HepG2 (cell line): ENCODE measurements at regions not wholly inside any gene's neighbourhood (a gene's known extent, or its start where the extent isn't known, plus 50 kb on each side); places are given as distances from the start of the nearest gene placed in this dataset.

ENCODE experiments used
- ATAC-seq: fragments of 200-7000 bp; cut with Tn5 transposase; 3 replicates; pipeline ENCODE4 v1.9.1; 2020; ENCODE audit warnings: mild to moderate bottlenecking, moderate library complexity
- BruUV-seq: library from RNA; stranded (reverse); fragments of 400-500 nt; replicated peaks from 2 replicates; lab custom pipeline; 2021; lab: Mats Ljungman, UMichigan
- CTCF ChIA-PET: fragments of 300-600 bp; formaldehyde crosslinking; extraction: SDS; loops from one replicate; lab custom pipeline; 2021; ENCODE audit warnings: low total read pairs, inconsistent platforms, low intra/inter-chr PET ratio; lab: Yijun Ruan, JAX
- POLR2A ChIA-PET: fragments of 350-600 bp; sonication (Branson Sonifier 250); formaldehyde crosslinking; loops from one replicate; lab custom pipeline; 2020; ENCODE audit warnings: antibody characterized with exemption, inconsistent platforms; lab: Yijun Ruan, JAX
- DNase-seq: peaks from one replicate; pipeline ENCODE4 v3.0.0-alpha.2; 2015; ENCODE audit warnings: low spot score
- FAIRE-seq: peaks from 3 replicates; lab custom pipeline; 2011; peaks lifted over from hg19 to GRCh38; lab: Jason Lieb, UNC
- H2AFZ ChIP-seq: one replicate; pipeline ENCODE4 v1.6.1; 2011; ENCODE audit warnings: low read length, inconsistent platforms
- H3K27ac ChIP-seq: fragments of 300-600 bp; 3 replicates; pipeline ENCODE4 v1.8.0; 2011; ENCODE audit warnings: mixed run types, mild to moderate bottlenecking, mixed read lengths, low read length, inconsistent platforms; ENCODE audit not compliant: insufficient read depth; ENCODE audit errors: extremely low read length
- H3K27me3 ChIP-seq, 2 experiments: fragments of 200-600 bp in 1 of 2; 2 replicates in 1 of 2; 3 replicates in 1 of 2; pipeline versions ENCODE4 v1.6.0 to v1.8.0; 2011; ENCODE audit warnings: low read length in 2 of 2, mild to moderate bottlenecking in 2 of 2, moderate library complexity in 2 of 2, inconsistent platforms in 1 of 2; ENCODE audit not compliant: insufficient read depth in 2 of 2, control insufficient read depth in 1 of 2
- H3K36me3 ChIP-seq, 2 experiments: fragments of 200-600 bp in 1 of 2; replicated peaks in 1 of 2; 2 replicates in 1 of 2; 3 replicates in 1 of 2; pipeline versions ENCODE4 v1.5.1 to v1.8.0; 2011; ENCODE audit warnings: low read length in 2 of 2, inconsistent platforms in 1 of 2; ENCODE audit not compliant: insufficient read depth in 2 of 2, control insufficient read depth in 1 of 2
- H3K4me1 ChIP-seq: 2 replicates; pipeline ENCODE4 v1.5.1; 2012; ENCODE audit warnings: low read length, inconsistent platforms; ENCODE audit not compliant: insufficient read depth
- H3K4me2 ChIP-seq: 2 replicates; pipeline ENCODE4 v1.6.0; 2011; ENCODE audit warnings: low read depth, low read length, inconsistent platforms
- H3K4me3 ChIP-seq, 3 experiments: fragments of 200-600 bp in 1 of 3; sonication (generic), shearing (Covaris generic) in 1 of 3; replicated peaks in 1 of 3; 2 replicates each; pipeline ENCODE4 v1.5.1; 2011 to 2016; ENCODE audit warnings: low read length in 3 of 3, inconsistent platforms in 2 of 3, low read depth in 2 of 3, mild to moderate bottlenecking in 2 of 3, control low read depth in 1 of 3, mixed read lengths in 1 of 3; ENCODE audit not compliant: insufficient read depth in 1 of 3
- H3K79me2 ChIP-seq: one replicate; pipeline ENCODE4 v1.6.1; 2011; ENCODE audit warnings: low read length, inconsistent platforms; ENCODE audit not compliant: insufficient read depth
- H3K9ac ChIP-seq: 2 replicates; pipeline ENCODE4 v1.6.0; 2011; ENCODE audit warnings: mild to moderate bottlenecking, low read depth, low read length, inconsistent platforms; ENCODE audit not compliant: insufficient read depth
- H3K9me3 ChIP-seq: 2 replicates; pipeline ENCODE4 v1.5.1; 2012; ENCODE audit warnings: mild to moderate bottlenecking, low read length
- H4K20me1 ChIP-seq: 2 replicates; pipeline ENCODE4 v1.6.0; 2011; ENCODE audit warnings: inconsistent platforms, mild to moderate bottlenecking, low read length, moderate library complexity; ENCODE audit not compliant: insufficient read depth
- BRF2 ChIP-seq: sonication (generic); formaldehyde crosslinking; IDR thresholded peaks from 2 replicates; pipeline ENCODE4 v1.8.1; 2022; ENCODE audit warnings: mild to moderate bottlenecking, missing genetic modification reagents
- GPBP1L1 ChIP-seq: sonication (generic); formaldehyde crosslinking; IDR thresholded peaks from 2 replicates; pipeline ENCODE4 v1.5.0; 2020; ENCODE audit warnings: mild to moderate bottlenecking, missing genetic modification reagents
- GTF3A ChIP-seq: sonication (generic); formaldehyde crosslinking; conservative IDR thresholded peaks from 2 replicates; pipeline ENCODE4 v1.4.0; 2020; ENCODE audit warnings: mild to moderate bottlenecking, missing genetic modification reagents
- HDAC2 ChIP-seq: sonication (generic); formaldehyde crosslinking; IDR thresholded peaks from 2 replicates; pipeline ENCODE4 v1.4.0; 2020; ENCODE audit warnings: missing genetic modification reagents
- HIVEP1 ChIP-seq: sonication (generic); formaldehyde crosslinking; IDR thresholded peaks from 2 replicates; pipeline ENCODE4 v1.4.0; 2020; ENCODE audit warnings: mild to moderate bottlenecking, missing genetic modification reagents
- HMG20B ChIP-seq: conservative IDR thresholded peaks from 2 replicates; pipeline ENCODE4 v1.6.1; 2016; ENCODE audit warnings: missing genetic modification reagents, missing compliant biosample characterization
- HOXA7 ChIP-seq: sonication (generic); formaldehyde crosslinking; IDR thresholded peaks from 2 replicates; pipeline ENCODE4 v1.8.1; 2022; ENCODE audit warnings: mild to moderate bottlenecking, missing genetic modification reagents, moderate library complexity
- KAT7 ChIP-seq: IDR thresholded peaks from 2 replicates; pipeline ENCODE4 v1.6.1; 2018; ENCODE audit warnings: borderline replicate concordance, missing compliant biosample characterization
- KDM3A ChIP-seq: IDR thresholded peaks from 2 replicates; pipeline ENCODE4 v1.6.1; 2018; ENCODE audit warnings: low read depth, missing compliant biosample characterization
- KLF13 ChIP-seq: sonication (generic); formaldehyde crosslinking; IDR thresholded peaks from 2 replicates; pipeline ENCODE4 v1.4.0; 2020; ENCODE audit warnings: mild to moderate bottlenecking, missing genetic modification reagents
- MED8 ChIP-seq: sonication (generic); formaldehyde crosslinking; IDR thresholded peaks from 2 replicates; pipeline ENCODE4 v1.8.1; 2023; ENCODE audit warnings: mild to moderate bottlenecking, missing genetic modification reagents; ENCODE audit not compliant: insufficient replicate concordance
- NR2F6 ChIP-seq, 2 experiments: IDR thresholded peaks; 2 replicates each; pipeline ENCODE4 v1.6.1; 2016; ENCODE audit warnings: antibody characterized with exemption in 1 of 2, mild to moderate bottlenecking in 1 of 2
- RFX1 ChIP-seq: fragments of 450-650 bp; IDR thresholded peaks from 2 replicates; pipeline ENCODE4 v1.6.1; 2017
- ZFP36 ChIP-seq: fragments of 150-350 bp; IDR thresholded peaks from 2 replicates; pipeline ENCODE4 v1.6.1; 2018; ENCODE audit warnings: borderline replicate concordance, low read length, low read depth; ENCODE audit not compliant: partially characterized antibody
- ZNF20 ChIP-seq: sonication (generic); formaldehyde crosslinking; IDR thresholded peaks from 2 replicates; pipeline ENCODE4 v1.4.0; 2020; ENCODE audit warnings: mild to moderate bottlenecking, moderate library complexity, missing genetic modification reagents
- ZNF263 ChIP-seq: sonication (generic); formaldehyde crosslinking; IDR thresholded peaks from 2 replicates; pipeline ENCODE4 v1.4.0; 2020; ENCODE audit warnings: missing genetic modification reagents
- ZNF567 ChIP-seq: sonication (generic); formaldehyde crosslinking; IDR thresholded peaks from 2 replicates; pipeline ENCODE4 v1.8.1; 2023; ENCODE audit warnings: mild to moderate bottlenecking, missing genetic modification reagents, borderline replicate concordance
- ZNF598 ChIP-seq: sonication (generic); formaldehyde crosslinking; IDR thresholded peaks from 2 replicates; pipeline ENCODE4 v1.5.1; 2020; ENCODE audit warnings: mild to moderate bottlenecking, missing genetic modification reagents, borderline replicate concordance
- ZNF792 ChIP-seq: IDR thresholded peaks from 2 replicates; pipeline ENCODE4 v1.6.1; 2016
- ZSCAN31 ChIP-seq: sonication (generic); formaldehyde crosslinking; IDR thresholded peaks from 2 replicates; pipeline ENCODE4 v1.5.0; 2020; ENCODE audit warnings: low read depth, mild to moderate bottlenecking, missing genetic modification reagents
- WGBS: methylation state at CpG from one replicate; pipeline ENCODE4 v1.1.6; 2017; ENCODE audit warnings: low lambda C conversion rate; 5-methylcytosine and 5-hydroxymethylcytosine counted together
- in situ Hi-C: cut with HindIII; loops from 2 replicates; pipeline ENCODE4 v1.10.0; 2017; ENCODE audit warnings: low pct_unique_long_range_greater_than_20kb; ENCODE audit not compliant: extremely low pct_ligation_motif_present
- intact Hi-C: fragments of 100-400 bp; cut with micrococcal nuclease; formaldehyde crosslinking; loops from one replicate; pipeline ENCODE4 v1.10.0; 2022; ENCODE audit not compliant: unreplicated experiment

- no peak for TF ChIP-seq KAT7 (CRISPR knock-in tag)
Observed at GRCh38 chr18:61244632-61245031, 88.6 kb upstream of the CDH20 start (continued).

GRCh38 chr18:61245276-61245675, 88.0 kb upstream of the CDH20 start:
- Histone ChIP-seq H3K27ac (no peak overlapping the region), H3K4me1 (no peaks in the 10 kb centered on the region), H3K79me2 (no peaks in the 10 kb centered on the region), H3K9me3 (peaks cover 5% of the 10 kb centered on the region), H4K20me1 (no peaks in the 10 kb centered on the region), H3K9ac (no peak overlapping the region), H3K4me2 (no peak overlapping the region), H2AFZ (no peak overlapping the region), H3K27me3 (no peaks in the 10 kb centered on the region), H3K36me3 (no peaks in the 10 kb centered on the region), H3K4me3 (no peak overlapping the region)
- in situ Hi-C loops: no loop called here
- TF ChIP-seq ZNF598: no peak
- no peak for TF ChIP-seq ZNF263 (CRISPR knock-in tag)
- TF ChIP-seq KAT7 (CRISPR knock-in tag): no peak
- TF ChIP-seq ZFP36: no peak
- TF ChIP-seq HDAC2 (CRISPR knock-in tag): no peak
- TF ChIP-seq ZSCAN31: no peak
- no peak for TF ChIP-seq BRF2 (CRISPR knock-in tag)
- no peak for TF ChIP-seq GPBP1L1 (CRISPR knock-in tag)
- no peak for TF ChIP-seq RFX1
- no peak for TF ChIP-seq HOXA7 (CRISPR knock-in tag)
- TF ChIP-seq GTF3A: no peak
- no peak for TF ChIP-seq KDM3A (CRISPR knock-in tag)
- TF ChIP-seq HIVEP1 (CRISPR knock-in tag): no peak
- TF ChIP-seq ZNF20: no peak
- no peak for TF ChIP-seq ZNF567 (CRISPR knock-in tag)
- TF ChIP-seq NR2F6 (IDR thresholded peaks at IDR 0.05): no peak
- TF ChIP-seq NR2F6 (CRISPR knock-in tag; IDR thresholded peaks at IDR 0.05): no peak
- no peak for TF ChIP-seq MED8 (CRISPR knock-in tag)
- TF ChIP-seq ZNF792 (CRISPR knock-in tag): no peak
- no peak for TF ChIP-seq KLF13 (CRISPR knock-in tag)
- TF ChIP-seq HMG20B: no peak
- no TSS peak for BruUV-seq
- CTCF ChIA-PET: no interaction called here
- intact Hi-C loops: no loop called here
- DNase-seq: no peak
- WGBS: 50% methylated on average over 3 of the region's 3 CpGs
- no peak for FAIRE-seq
- POLR2A ChIA-PET: no interaction called here
- no peak for ATAC-seq
